ENCODE measurements at regions not wholly inside any gene's neighbourhood (a gene's known extent, or its start where the extent isn't known, plus 50 kb on each side); places are given as distances from the start of the nearest gene placed in this dataset.

GRCh38 chr3:34876997-34877396, 762.3 kb upstream of the ARPP21 start:
- H3K9me2 ChIP-seq (ENCODE audit: insufficient read depth, low read length) = no peaks in the 10 kb centered on the region
- H3K9me3 ChIP-seq (ENCODE audit: low read length) = no peaks in the 10 kb centered on the region
- H4K20me1 ChIP-seq (ENCODE audit: insufficient read depth) = no peaks in the 10 kb centered on the region
- no peaks in the 10 kb centered on the region for H3K36me3 ChIP-seq (ENCODE audit: insufficient read depth, low read length)
- no peaks in the 10 kb centered on the region for H3F3A ChIP-seq (ENCODE audit: insufficient read depth, low read length, poor library complexity, severe bottlenecking)
- no peak for TF ChIP-seq POLR2AphosphoS5 (IDR thresholded peaks at IDR 0.05)
- TF ChIP-seq EP300 (conservative IDR thresholded peaks at IDR 0.05; ENCODE audit: poor library complexity, severe bottlenecking) = no peak
- TF ChIP-seq, protein P1, sequence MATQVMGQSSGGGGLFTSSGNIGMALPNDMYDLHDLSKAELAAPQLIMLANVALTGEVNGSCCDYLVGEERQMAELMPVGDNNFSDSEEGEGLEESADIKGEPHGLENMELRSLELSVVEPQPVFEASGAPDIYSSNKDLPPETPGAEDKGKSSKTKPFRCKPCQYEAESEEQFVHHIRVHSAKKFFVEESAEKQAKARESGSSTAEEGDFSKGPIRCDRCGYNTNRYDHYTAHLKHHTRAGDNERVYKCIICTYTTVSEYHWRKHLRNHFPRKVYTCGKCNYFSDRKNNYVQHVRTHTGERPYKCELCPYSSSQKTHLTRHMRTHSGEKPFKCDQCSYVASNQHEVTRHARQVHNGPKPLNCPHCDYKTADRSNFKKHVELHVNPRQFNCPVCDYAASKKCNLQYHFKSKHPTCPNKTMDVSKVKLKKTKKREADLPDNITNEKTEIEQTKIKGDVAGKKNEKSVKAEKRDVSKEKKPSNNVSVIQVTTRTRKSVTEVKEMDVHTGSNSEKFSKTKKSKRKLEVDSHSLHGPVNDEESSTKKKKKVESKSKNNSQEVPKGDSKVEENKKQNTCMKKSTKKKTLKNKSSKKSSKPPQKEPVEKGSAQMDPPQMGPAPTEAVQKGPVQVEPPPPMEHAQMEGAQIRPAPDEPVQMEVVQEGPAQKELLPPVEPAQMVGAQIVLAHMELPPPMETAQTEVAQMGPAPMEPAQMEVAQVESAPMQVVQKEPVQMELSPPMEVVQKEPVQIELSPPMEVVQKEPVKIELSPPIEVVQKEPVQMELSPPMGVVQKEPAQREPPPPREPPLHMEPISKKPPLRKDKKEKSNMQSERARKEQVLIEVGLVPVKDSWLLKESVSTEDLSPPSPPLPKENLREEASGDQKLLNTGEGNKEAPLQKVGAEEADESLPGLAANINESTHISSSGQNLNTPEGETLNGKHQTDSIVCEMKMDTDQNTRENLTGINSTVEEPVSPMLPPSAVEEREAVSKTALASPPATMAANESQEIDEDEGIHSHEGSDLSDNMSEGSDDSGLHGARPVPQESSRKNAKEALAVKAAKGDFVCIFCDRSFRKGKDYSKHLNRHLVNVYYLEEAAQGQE (IDR thresholded peaks at IDR 0.05; ENCODE audit: borderline replicate concordance) = no peak
- TF ChIP-seq MXI1 (conservative IDR thresholded peaks at IDR 0.05; ENCODE audit: poor library complexity, severe bottlenecking) = no peak
- TF ChIP-seq SMC3 (conservative IDR thresholded peaks at IDR 0.05; ENCODE audit: poor library complexity) = no peak
- TF ChIP-seq RAD21 (conservative IDR thresholded peaks at IDR 0.05) = no peak
- TF ChIP-seq EZH2 (IDR thresholded peaks at IDR 0.05; ENCODE audit: borderline replicate concordance, insufficient read depth, low read length, poor library complexity, severe bottlenecking) = no peak
- TF ChIP-seq TAF1 (IDR thresholded peaks at IDR 0.05; ENCODE audit: low read depth) = no peak
- TF ChIP-seq CTCF (IDR thresholded peaks at IDR 0.05; ENCODE audit: poor library complexity, severe bottlenecking) = no peak
- H3K4me3 ChIP-seq (ENCODE audit: low read length) = no peak overlapping the region
- H2AFZ ChIP-seq (ENCODE audit: low read depth, low read length) = no peak overlapping the region
- no peak overlapping the region for H3K9ac ChIP-seq (ENCODE audit: low read length)
- H3K4me2 ChIP-seq (ENCODE audit: low read length) = no peak overlapping the region
- no peaks in the 10 kb centered on the region for H3K79me2 ChIP-seq (replicated peaks; ENCODE audit: insufficient read depth, low read length)
- H3K27ac ChIP-seq (ENCODE audit: low read length) = no peak overlapping the region
- H3K27me3 ChIP-seq (ENCODE audit: insufficient read depth, low read depth, low read length) = no peaks in the 10 kb centered on the region

- Histone ChIP-seq H3K36me3 (ENCODE audit: insufficient read depth, low read length) (no peaks in the 10 kb centered on the region), H3K9ac (ENCODE audit: low read length) (no peak overlapping the region), H3F3A (ENCODE audit: insufficient read depth, low read length, poor library complexity, severe bottlenecking) (no peaks in the 10 kb centered on the region), H3K4me2 (ENCODE audit: low read length) (no peak overlapping the region), H3K4me3 (ENCODE audit: low read length) (no peak overlapping the region), H3K79me2 (replicated peaks; ENCODE audit: insufficient read depth, low read length) (no peaks in the 10 kb centered on the region), H3K27ac (ENCODE audit: low read length) (no peak overlapping the region), H4K20me1 (ENCODE audit: insufficient read depth) (no peaks in the 10 kb centered on the region), H2AFZ (ENCODE audit: low read depth, low read length) (no peak overlapping the region), H3K9me3 (ENCODE audit: low read length) (no peaks in the 10 kb centered on the region), H3K27me3 (ENCODE audit: insufficient read depth, low read depth, low read length) (no peaks in the 10 kb centered on the region), H3K9me2 (ENCODE audit: insufficient read depth, low read length) (no peaks in the 10 kb centered on the region)
- TF ChIP-seq RAD21 (conservative IDR thresholded peaks at IDR 0.05) (no peak), SMC3 (conservative IDR thresholded peaks at IDR 0.05; ENCODE audit: poor library complexity) (no peak), MXI1 (conservative IDR thresholded peaks at IDR 0.05; ENCODE audit: poor library complexity, severe bottlenecking) (no peak), POLR2AphosphoS5 (IDR thresholded peaks at IDR 0.05) (no peak), TAF1 (IDR thresholded peaks at IDR 0.05; ENCODE audit: low read depth) (no peak), EP300 (conservative IDR thresholded peaks at IDR 0.05; ENCODE audit: poor library complexity, severe bottlenecking) (no peak), EZH2 (IDR thresholded peaks at IDR 0.05; ENCODE audit: borderline replicate concordance, insufficient read depth, low read length, poor library complexity, severe bottlenecking) (no peak), CTCF (IDR thresholded peaks at IDR 0.05; ENCODE audit: poor library complexity, severe bottlenecking) (no peak)
- TF ChIP-seq, protein P1 (IDR thresholded peaks at IDR 0.05; ENCODE audit: borderline replicate concordance) = no peak
Measured at GRCh38 chr3:34878488-34878887, 760.8 kb upstream of the ARPP21 start.

All from neural cell (in vitro differentiated cells).